IPS-NIHi7 (cell line): ENCODE measurements at regions not wholly inside any gene's neighbourhood (a gene's known extent, or its start where the extent isn't known, plus 50 kb on each side); places are given as distances from the start of the nearest gene placed in this dataset.
"Not testable (repeated sequence)": the region's sequence is repeated elsewhere in the genome, so short reads cannot be mapped to it uniquely, and the experiment has no call there.

Source experiments
- DNase-seq: peaks from one replicate; pipeline ENCODE4 v3.0.0; 2012; ENCODE audit warnings: mixed read lengths; ENCODE audit errors: extremely low spot score

GRCh38 chr6:77178821-77179220 is 284.5 kb downstream of the HTR1B start:
- no peak for DNase-seq

GRCh38 chr6:77177470-77177869 is 285.8 kb downstream of the HTR1B start:
- no peak for DNase-seq

- DNase-seq, result peak; percentile 72
Observed at GRCh38 chr6:77173472-77174074, 289.7 kb downstream of the HTR1B start.

- no peak for DNase-seq
Observed at GRCh38 chr6:77172578-77172977, 290.7 kb downstream of the HTR1B start.

GRCh38 chr6:77159730-77160129 is 303.6 kb downstream of the HTR1B start:
- DNase-seq, result no peak

GRCh38 chr6:77151241-77151640 is 312.1 kb downstream of the HTR1B start:
- no peak for DNase-seq

- no peak for DNase-seq
Observed at GRCh38 chr6:77150736-77151135, 312.6 kb downstream of the HTR1B start.

- no peak for DNase-seq
Observed at GRCh38 chr6:77145244-77145643, 318.0 kb downstream of the HTR1B start.

GRCh38 chr6:77143659-77144447 is 319.4 kb downstream of the HTR1B start:
- no peak for DNase-seq

GRCh38 chr6:77136086-77136485 is 327.2 kb downstream of the HTR1B start:
- DNase-seq, result no peak

- DNase-seq, result no peak
Observed at GRCh38 chr6:77133031-77133430, 330.3 kb downstream of the HTR1B start.

GRCh38 chr6:77131426-77131825 is 331.9 kb downstream of the HTR1B start:
- no peak for DNase-seq

GRCh38 chr6:77124604-77125003 is 338.7 kb downstream of the HTR1B start:
- DNase-seq, result peak; percentile 14

GRCh38 chr6:77123527-77123926 is 339.8 kb downstream of the HTR1B start:
- no peak for DNase-seq

GRCh38 chr6:77106992-77107391 is 356.3 kb downstream of the HTR1B start:
- peak; percentile 17 for DNase-seq

- no peak for DNase-seq
Observed at GRCh38 chr6:77105091-77105490, 358.2 kb downstream of the HTR1B start.

- no peak for DNase-seq
Observed at GRCh38 chr6:77097940-77098339, 365.4 kb downstream of the HTR1B start.

- DNase-seq, result no peak
Observed at GRCh38 chr6:77095936-77096627, 367.2 kb downstream of the HTR1B start.

- no peak for DNase-seq
Observed at GRCh38 chr6:77094821-77095220, 368.5 kb downstream of the HTR1B start.

GRCh38 chr6:77092971-77093370 is 370.3 kb downstream of the HTR1B start:
- no peak for DNase-seq

- DNase-seq, result no peak
Observed at GRCh38 chr6:77089776-77090175, 373.5 kb downstream of the HTR1B start.

- not testable (repeated sequence) for DNase-seq
Observed at GRCh38 chr6:77087794-77088318, 375.4 kb downstream of the HTR1B start.
